ENCODE measurements at regions not wholly inside any gene's neighbourhood (a gene's known extent, or its start where the extent isn't known, plus 50 kb on each side); places are given as distances from the start of the nearest gene placed in this dataset.

GRCh38 chr9:13807118-13807517, 506.8 kb downstream of the NFIB start:
- TF ChIP-seq, protein P1, sequence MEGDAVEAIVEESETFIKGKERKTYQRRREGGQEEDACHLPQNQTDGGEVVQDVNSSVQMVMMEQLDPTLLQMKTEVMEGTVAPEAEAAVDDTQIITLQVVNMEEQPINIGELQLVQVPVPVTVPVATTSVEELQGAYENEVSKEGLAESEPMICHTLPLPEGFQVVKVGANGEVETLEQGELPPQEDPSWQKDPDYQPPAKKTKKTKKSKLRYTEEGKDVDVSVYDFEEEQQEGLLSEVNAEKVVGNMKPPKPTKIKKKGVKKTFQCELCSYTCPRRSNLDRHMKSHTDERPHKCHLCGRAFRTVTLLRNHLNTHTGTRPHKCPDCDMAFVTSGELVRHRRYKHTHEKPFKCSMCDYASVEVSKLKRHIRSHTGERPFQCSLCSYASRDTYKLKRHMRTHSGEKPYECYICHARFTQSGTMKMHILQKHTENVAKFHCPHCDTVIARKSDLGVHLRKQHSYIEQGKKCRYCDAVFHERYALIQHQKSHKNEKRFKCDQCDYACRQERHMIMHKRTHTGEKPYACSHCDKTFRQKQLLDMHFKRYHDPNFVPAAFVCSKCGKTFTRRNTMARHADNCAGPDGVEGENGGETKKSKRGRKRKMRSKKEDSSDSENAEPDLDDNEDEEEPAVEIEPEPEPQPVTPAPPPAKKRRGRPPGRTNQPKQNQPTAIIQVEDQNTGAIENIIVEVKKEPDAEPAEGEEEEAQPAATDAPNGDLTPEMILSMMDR (IDR thresholded peaks at IDR 0.05): no peak
- TF ChIP-seq POLR2AphosphoS5 (IDR thresholded peaks at IDR 0.05): no peak
- TF ChIP-seq POLR2A (IDR thresholded peaks at IDR 0.05): no peak
